Ovary (tissue), 7 donors: ENCODE measurements at regions not wholly inside any gene's neighbourhood (a gene's known extent, or its start where the extent isn't known, plus 50 kb on each side); places are given as distances from the start of the nearest gene placed in this dataset.

Experiments
- DNase-seq, 5 donors: peaks; one replicate each; pipeline ENCODE4 v3.0.0-alpha.2; 2019 to 2020
- H3K27ac ChIP-seq, 2 donors: fragments of 200-600 bp; one replicate each; pipeline versions ENCODE4 v1.5.1 to v1.8.0; 2019 to 2022
- H3K27me3 ChIP-seq: fragments of 200-600 bp; one replicate; pipeline ENCODE4 v1.8.0; 2022
- H3K36me3 ChIP-seq: fragments of 200-600 bp; sonication (generic); one replicate; pipeline ENCODE4 v1.5.1; 2019
- H3K4me1 ChIP-seq: one replicate; pipeline ENCODE4 v1.8.1; 2013; ENCODE audit warnings: mild to moderate bottlenecking, moderate library complexity; ENCODE audit not compliant: insufficient read depth
- H3K4me3 ChIP-seq: fragments of 200-600 bp; sonication (generic); one replicate; pipeline ENCODE4 v1.5.1; 2017
- H3K9me3 ChIP-seq, 2 donors: fragments of 200-600 bp in 1 of 2; sonication (generic) in 1 of 2; one replicate each; pipeline versions ENCODE4 v1.5.1 to v1.8.1; 2013 to 2019; ENCODE audit warnings: mild to moderate bottlenecking in 1 of 2, moderate library complexity in 1 of 2
- EP300 ChIP-seq: sonication (generic); formaldehyde crosslinking; IDR thresholded peaks from one replicate; pipeline ENCODE4 v1.6.1; 2017; ENCODE audit warnings: antibody characterized with exemption
- POLR2A ChIP-seq: fragments of 450-650 bp; IDR thresholded peaks from one replicate; pipeline ENCODE4 v1.6.1; 2017; ENCODE audit warnings: antibody characterized with exemption, mild to moderate bottlenecking, moderate library complexity
- WGBS, 3 donors: extraction: QIAGEN DNeasy Blood & Tissue Kit in 1 of 3; methylation state at CpG; one replicate each; pipeline versions ENCODE4 v1.1.5 to v1.1.7; 2013 to 2017; 5-methylcytosine and 5-hydroxymethylcytosine counted together
- intact Hi-C, 4 donors: fragments of 100-400 bp; cut with DNase I; formaldehyde crosslinking; loops; one replicate each; pipeline versions ENCODE4 v1.11.0 to v1.15.1; 2022 to 2023
- TF ChIP-seq, protein P1 (sequence below), 3 donors: fragments of 450-650 bp in 2 of 3; fragments of 200-600 bp in 1 of 3; IDR thresholded peaks; one replicate each; pipeline versions ENCODE4 v1.5.1 to v1.8.0; 2016 to 2022; ENCODE audit warnings: antibody characterized with exemption in 3 of 3, mild to moderate bottlenecking in 1 of 3
- donor health status: DM: no; HTN: no; CAD: no; lungs with moderate emphysema.
- donor health status: DM: no; HTN: no; CAD: no.
- donor health status: Bipolar disorder and iron deficiency.
- donor health status: DM: no; HTN: no; CAD: no.
- donor health status: DM: yes; HTN: yes; CAD: no.

DNA sequence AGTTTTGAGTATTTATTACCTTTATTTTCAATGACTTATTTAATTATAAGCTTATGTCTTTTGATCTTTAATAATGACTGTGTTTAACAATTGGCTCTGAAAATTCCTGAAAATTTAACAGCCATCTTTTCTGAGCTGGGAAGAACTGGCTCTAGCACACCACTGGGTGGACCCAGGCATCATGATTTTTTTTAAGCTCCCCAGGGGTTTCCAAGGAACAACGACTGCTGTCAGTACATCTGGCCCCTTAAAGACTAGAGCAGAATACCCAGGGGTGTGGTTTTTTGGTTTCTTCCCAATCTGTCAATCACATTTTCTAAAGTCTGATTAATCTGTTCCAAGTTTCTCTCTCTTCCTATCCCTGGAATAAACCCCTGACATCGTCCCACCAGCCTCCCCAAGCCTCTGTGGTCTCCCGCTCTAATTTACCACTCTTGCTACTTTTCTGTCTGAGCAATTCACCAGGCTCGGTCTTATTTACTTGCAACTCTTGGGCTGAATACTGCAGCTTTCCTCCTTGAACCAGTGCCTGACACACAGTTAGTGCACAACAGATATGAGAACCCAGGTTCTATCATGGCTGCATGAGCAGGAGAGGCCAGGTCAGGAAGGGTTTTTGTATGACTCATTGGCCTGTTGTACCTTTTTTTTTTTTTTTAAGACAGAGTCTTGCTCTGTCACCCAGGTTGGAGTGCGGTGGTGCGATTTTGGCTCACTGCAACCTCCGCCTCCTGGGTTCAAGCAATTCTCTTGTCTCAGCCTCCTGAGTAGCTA lies 321.9 kb downstream of the ZSWIM6 start:
- intact Hi-C loops = loop anchor here in 1 of 4 donors (10.0 kb wide), 1 partner anchor 319 kb away; the partner anchor contains the start of gene ZSWIM6
- no peak for DNase-seq
- no peak overlapping the region for H3K4me3 ChIP-seq
- H3K27me3 ChIP-seq = no peaks in the 10 kb centered on the region
- TF ChIP-seq, protein P1, sequence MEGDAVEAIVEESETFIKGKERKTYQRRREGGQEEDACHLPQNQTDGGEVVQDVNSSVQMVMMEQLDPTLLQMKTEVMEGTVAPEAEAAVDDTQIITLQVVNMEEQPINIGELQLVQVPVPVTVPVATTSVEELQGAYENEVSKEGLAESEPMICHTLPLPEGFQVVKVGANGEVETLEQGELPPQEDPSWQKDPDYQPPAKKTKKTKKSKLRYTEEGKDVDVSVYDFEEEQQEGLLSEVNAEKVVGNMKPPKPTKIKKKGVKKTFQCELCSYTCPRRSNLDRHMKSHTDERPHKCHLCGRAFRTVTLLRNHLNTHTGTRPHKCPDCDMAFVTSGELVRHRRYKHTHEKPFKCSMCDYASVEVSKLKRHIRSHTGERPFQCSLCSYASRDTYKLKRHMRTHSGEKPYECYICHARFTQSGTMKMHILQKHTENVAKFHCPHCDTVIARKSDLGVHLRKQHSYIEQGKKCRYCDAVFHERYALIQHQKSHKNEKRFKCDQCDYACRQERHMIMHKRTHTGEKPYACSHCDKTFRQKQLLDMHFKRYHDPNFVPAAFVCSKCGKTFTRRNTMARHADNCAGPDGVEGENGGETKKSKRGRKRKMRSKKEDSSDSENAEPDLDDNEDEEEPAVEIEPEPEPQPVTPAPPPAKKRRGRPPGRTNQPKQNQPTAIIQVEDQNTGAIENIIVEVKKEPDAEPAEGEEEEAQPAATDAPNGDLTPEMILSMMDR (IDR thresholded peaks at IDR 0.05) = no peak
- TF ChIP-seq EP300 (no peak), POLR2A (no peak)
- no peaks in the 10 kb centered on the region for H3K36me3 ChIP-seq
- H3K27ac ChIP-seq = no peak overlapping the region
- no peaks in the 10 kb centered on the region for H3K9me3 ChIP-seq
- 87 to 91% (median 90%) methylated on average over 7 of the region's 7 CpGs for WGBS, 3 donors
- H3K4me1 ChIP-seq = no peaks in the 10 kb centered on the region

DNA sequence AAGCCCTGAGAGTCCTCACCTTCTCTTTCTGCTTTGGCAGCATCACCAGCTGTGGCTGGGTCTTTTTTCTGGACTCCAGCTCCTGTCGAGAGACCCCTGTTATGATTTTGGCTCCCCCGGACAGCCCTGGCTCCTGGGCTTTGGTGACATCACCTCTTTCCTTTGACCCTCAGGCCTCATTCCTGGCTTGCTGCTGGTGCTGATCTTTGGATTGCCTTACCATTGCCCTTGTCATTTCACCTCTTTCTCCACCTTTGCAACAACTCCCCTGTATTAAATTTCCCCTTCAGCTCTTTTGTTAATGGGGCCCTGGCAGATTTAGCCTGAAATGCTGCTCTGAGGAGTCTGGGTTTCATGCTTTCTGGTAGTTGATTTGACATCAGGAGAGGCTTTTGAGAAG lies 322.8 kb downstream of the ZSWIM6 start:
- Histone ChIP-seq H3K9me3 (no peaks in the 10 kb centered on the region), H3K27me3 (no peaks in the 10 kb centered on the region), H3K36me3 (no peaks in the 10 kb centered on the region), H3K4me3 (no peak overlapping the region), H3K4me1 (no peaks in the 10 kb centered on the region), H3K27ac (no peak overlapping the region)
- TF ChIP-seq POLR2A (no peak), EP300 (no peak)
- TF ChIP-seq, protein P1 (IDR thresholded peaks at IDR 0.05) = no peak
- 69 to 82% (median 80%) methylated on average over 2 of the region's 2 CpGs for WGBS, 3 donors
- intact Hi-C loops = loop anchor here in 1 of 4 donors (10.0 kb wide), 1 partner anchor 320 kb away; the partner anchor contains the start of gene ZSWIM6
- DNase-seq = no peak

DNA sequence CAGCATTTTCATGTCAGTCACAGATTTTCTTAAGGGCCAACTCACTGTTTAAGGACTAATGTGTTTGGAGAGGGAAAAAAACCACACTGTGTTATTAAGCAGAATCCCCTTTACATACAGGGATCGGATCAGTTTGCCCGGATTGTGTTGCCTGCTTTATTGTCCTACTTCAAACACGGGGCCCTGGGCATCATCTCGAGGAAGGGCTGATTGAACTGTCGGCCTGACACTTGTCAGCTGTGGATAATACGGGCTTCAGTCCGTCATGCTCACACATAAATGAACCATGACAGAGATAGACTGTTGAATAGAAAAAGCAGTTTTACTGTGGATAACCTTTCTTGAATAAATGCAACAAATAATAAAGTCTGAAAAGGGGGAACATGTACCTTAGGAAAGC lies 325.0 kb downstream of the ZSWIM6 start:
- intact Hi-C loops = loop anchor here in 1 of 4 donors (10.0 kb wide), 1 partner anchor 322 kb away; the partner anchor contains the start of gene ZSWIM6

DNA sequence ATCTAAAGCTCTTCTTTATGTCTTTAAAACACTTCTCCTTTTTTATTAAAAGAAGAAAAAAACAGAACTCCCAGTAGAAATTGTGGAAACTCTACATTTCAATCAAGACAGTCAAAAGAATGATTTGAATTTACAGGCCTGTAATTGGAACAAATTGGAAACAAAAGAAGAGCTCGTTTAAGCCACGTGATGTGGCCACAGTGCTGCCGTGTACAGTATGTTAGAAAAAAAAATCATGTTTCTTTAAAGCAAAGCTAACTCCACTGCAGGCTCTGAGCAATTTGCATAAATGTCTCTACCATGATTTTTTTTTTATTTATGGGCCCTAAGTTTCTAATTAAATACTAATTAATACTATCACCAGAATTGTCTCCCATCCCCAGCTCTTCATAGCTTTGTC lies 325.6 kb downstream of the ZSWIM6 start:
- Histone ChIP-seq H3K27ac (no peak overlapping the region), H3K27me3 (no peaks in the 10 kb centered on the region), H3K4me1 (no peaks in the 10 kb centered on the region), H3K4me3 (no peak overlapping the region), H3K36me3 (no peaks in the 10 kb centered on the region), H3K9me3 (no peaks in the 10 kb centered on the region)
- no peak for DNase-seq
- TF ChIP-seq EP300 (no peak), POLR2A (no peak)
- TF ChIP-seq, protein P1 (IDR thresholded peaks at IDR 0.05) = no peak
- 52 to 56% (median 56%) methylated on average over 3 of the region's 3 CpGs for WGBS, 3 donors
- intact Hi-C loops = loop anchor here in 1 of 4 donors (10.0 kb wide), 1 partner anchor 323 kb away; the partner anchor contains the start of gene ZSWIM6

More for the DNA sequence above, 325.0 kb downstream of the ZSWIM6 start:
- Histone ChIP-seq H3K27ac (no peak overlapping the region), H3K4me1 (no peaks in the 10 kb centered on the region), H3K36me3 (no peaks in the 10 kb centered on the region), H3K4me3 (no peak overlapping the region), H3K27me3 (no peaks in the 10 kb centered on the region), H3K9me3 (no peaks in the 10 kb centered on the region)
- no peak for DNase-seq
- WGBS, 3 donors = 77 to 81% (median 79%) methylated on average over 7 of the region's 7 CpGs
- TF ChIP-seq EP300 (no peak), POLR2A (no peak)
- TF ChIP-seq, protein P1 (IDR thresholded peaks at IDR 0.05) = no peak
